ENCODE measurements at regions not wholly inside any gene's neighbourhood (a gene's known extent, or its start where the extent isn't known, plus 50 kb on each side); places are given as distances from the start of the nearest gene placed in this dataset.
A peak's percentile ranks its signal among the peaks of the same experiment; 100 is the strongest.

DNA sequence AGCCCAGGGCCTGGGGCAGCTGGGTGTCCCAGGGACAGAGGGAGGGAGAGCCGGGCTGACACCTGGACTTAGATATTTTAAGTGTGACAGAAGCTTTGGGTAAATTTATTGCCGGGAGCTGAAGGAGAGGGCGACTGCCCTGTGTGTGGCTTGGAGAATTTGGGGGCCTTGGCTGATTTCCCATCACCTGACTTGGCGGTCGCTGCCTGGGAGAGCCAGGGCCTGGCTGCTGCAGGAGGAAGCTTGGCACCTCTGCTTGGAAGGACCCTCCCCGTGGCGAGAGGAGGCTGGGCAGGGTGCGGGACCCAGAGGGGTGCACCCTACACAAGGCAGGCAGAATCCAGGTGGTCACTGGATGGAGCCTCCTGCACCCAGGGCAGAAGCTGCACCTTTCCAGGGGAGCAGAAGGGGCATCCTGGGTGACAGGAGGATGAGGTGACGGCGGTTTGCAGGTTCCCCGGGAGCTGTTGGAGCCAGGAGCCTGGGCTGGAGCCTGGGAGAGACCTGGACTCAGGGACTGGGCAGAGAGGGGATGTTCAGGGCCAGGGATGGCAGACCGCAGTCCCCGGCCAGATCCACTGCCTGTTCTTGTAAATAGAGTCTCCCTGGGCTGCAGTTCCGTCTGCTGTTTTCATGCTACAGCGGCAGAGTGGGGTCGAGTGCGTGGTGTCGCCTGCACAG lies 72.0 kb downstream of the RGS12 start:
- H3K36me3 ChIP-seq (ENCODE audit: control insufficient read depth in 2 of 2, insufficient read depth in 2 of 2, low read length in 2 of 2): no peaks in the 10 kb centered on the region
- peaks cover 14% of the 10 kb centered on the region for H3K4me1 ChIP-seq (ENCODE audit: control insufficient read depth, insufficient read depth, low read length)
- H3K27me3 ChIP-seq (ENCODE audit: control insufficient read depth in 1 of 2, insufficient read depth in 2 of 2, low read length in 2 of 2): no peaks in the 10 kb centered on the region
- H3K4me3 ChIP-seq (ENCODE audit: low read length in 2 of 2): no peak overlapping the region
- H3K9me3 ChIP-seq (ENCODE audit: control insufficient read depth in 2 of 2, low read length in 2 of 2): no peaks in the 10 kb centered on the region
- no peak overlapping the region for H3K27ac ChIP-seq (ENCODE audit: low read length)
- H3K9ac ChIP-seq (ENCODE audit: low read length in 2 of 2): no peak overlapping the region

- no peaks in the 10 kb centered on the region for H3K9me3 ChIP-seq (ENCODE audit: control insufficient read depth in 2 of 2, low read length in 2 of 2)
- peaks cover 19% of the 10 kb centered on the region for H3K4me1 ChIP-seq (ENCODE audit: control insufficient read depth, insufficient read depth, low read length)
- no peak overlapping the region for H3K9ac ChIP-seq (ENCODE audit: low read length in 2 of 2)
- no peaks in the 10 kb centered on the region for H3K36me3 ChIP-seq (ENCODE audit: control insufficient read depth in 2 of 2, insufficient read depth in 2 of 2, low read length in 2 of 2)
- no peak overlapping the region for H3K27ac ChIP-seq (ENCODE audit: low read length)
- H3K27me3 ChIP-seq (ENCODE audit: control insufficient read depth in 1 of 2, insufficient read depth in 2 of 2, low read length in 2 of 2): no peaks in the 10 kb centered on the region
- no peak overlapping the region for H3K4me3 ChIP-seq (ENCODE audit: low read length in 2 of 2)
These were observed 72.5 kb downstream of the RGS12 start for GRCh38 chr4:3365326-3365725.

GRCh38 chr4:3365871-3366842 lies 73.3 kb downstream of the RGS12 start:
- Histone ChIP-seq H3K9me3 (ENCODE audit: control insufficient read depth in 2 of 2, low read length in 2 of 2) (no peaks in the 10 kb centered on the region), H3K36me3 (ENCODE audit: control insufficient read depth in 2 of 2, insufficient read depth in 2 of 2, low read length in 2 of 2) (no peaks in the 10 kb centered on the region), H3K9ac (ENCODE audit: low read length in 2 of 2) (no peak overlapping the region), H3K27me3 (ENCODE audit: control insufficient read depth in 1 of 2, insufficient read depth in 2 of 2, low read length in 2 of 2) (no peaks in the 10 kb centered on the region), H3K27ac (ENCODE audit: low read length) (no peak overlapping the region), H3K4me1 (ENCODE audit: control insufficient read depth, insufficient read depth, low read length) (peaks cover 21% of the 10 kb centered on the region), H3K4me3 (ENCODE audit: low read length in 2 of 2) (no peak overlapping the region)

GRCh38 chr4:3366893-3367775 lies 74.3 kb downstream of the RGS12 start:
- Histone ChIP-seq H3K27ac (ENCODE audit: low read length) (no peak overlapping the region), H3K9ac (ENCODE audit: low read length in 2 of 2) (no peak overlapping the region), H3K36me3 (ENCODE audit: control insufficient read depth in 2 of 2, insufficient read depth in 2 of 2, low read length in 2 of 2) (no peaks in the 10 kb centered on the region), H3K4me3 (ENCODE audit: low read length in 2 of 2) (no peak overlapping the region), H3K4me1 (ENCODE audit: control insufficient read depth, insufficient read depth, low read length) (peaks cover 22% of the 10 kb centered on the region), H3K9me3 (ENCODE audit: control insufficient read depth in 2 of 2, low read length in 2 of 2) (no peaks in the 10 kb centered on the region), H3K27me3 (ENCODE audit: control insufficient read depth in 1 of 2, insufficient read depth in 2 of 2, low read length in 2 of 2) (no peaks in the 10 kb centered on the region)

GRCh38 chr4:3367866-3368265 lies 73.9 kb upstream of the HGFAC start:
- Histone ChIP-seq H3K4me1 (ENCODE audit: control insufficient read depth, insufficient read depth, low read length) (peaks cover 22% of the 10 kb centered on the region), H3K27me3 (ENCODE audit: control insufficient read depth in 1 of 2, insufficient read depth in 2 of 2, low read length in 2 of 2) (no peaks in the 10 kb centered on the region), H3K36me3 (ENCODE audit: control insufficient read depth in 2 of 2, insufficient read depth in 2 of 2, low read length in 2 of 2) (no peaks in the 10 kb centered on the region), H3K27ac (ENCODE audit: low read length) (no peak overlapping the region), H3K4me3 (ENCODE audit: low read length in 2 of 2) (no peak overlapping the region), H3K9me3 (ENCODE audit: control insufficient read depth in 2 of 2, low read length in 2 of 2) (no peaks in the 10 kb centered on the region), H3K9ac (ENCODE audit: low read length in 2 of 2) (no peak overlapping the region)

GRCh38 chr4:3368334-3368733 lies 73.4 kb upstream of the HGFAC start:
- Histone ChIP-seq H3K4me3 (ENCODE audit: low read length in 2 of 2) (no peak overlapping the region), H3K27me3 (ENCODE audit: control insufficient read depth in 1 of 2, insufficient read depth in 2 of 2, low read length in 2 of 2) (no peaks in the 10 kb centered on the region), H3K27ac (ENCODE audit: low read length) (no peak overlapping the region), H3K9me3 (ENCODE audit: control insufficient read depth in 2 of 2, low read length in 2 of 2) (no peaks in the 10 kb centered on the region), H3K36me3 (ENCODE audit: control insufficient read depth in 2 of 2, insufficient read depth in 2 of 2, low read length in 2 of 2) (no peaks in the 10 kb centered on the region), H3K4me1 (ENCODE audit: control insufficient read depth, insufficient read depth, low read length) (peaks cover 22% of the 10 kb centered on the region), H3K9ac (ENCODE audit: low read length in 2 of 2) (no peak overlapping the region)

GRCh38 chr4:3368841-3369760 lies 72.7 kb upstream of the HGFAC start:
- H3K4me1 ChIP-seq (ENCODE audit: control insufficient read depth, insufficient read depth, low read length): peaks cover 22% of the 10 kb centered on the region
- H3K9me3 ChIP-seq (ENCODE audit: control insufficient read depth in 2 of 2, low read length in 2 of 2): no peaks in the 10 kb centered on the region
- no peak overlapping the region for H3K27ac ChIP-seq (ENCODE audit: low read length)
- no peaks in the 10 kb centered on the region for H3K27me3 ChIP-seq (ENCODE audit: control insufficient read depth in 1 of 2, insufficient read depth in 2 of 2, low read length in 2 of 2)
- H3K9ac ChIP-seq (ENCODE audit: low read length in 2 of 2): peak overlapping the region; percentile 13 to 44
- no peaks in the 10 kb centered on the region for H3K36me3 ChIP-seq (ENCODE audit: control insufficient read depth in 2 of 2, insufficient read depth in 2 of 2, low read length in 2 of 2)
- H3K4me3 ChIP-seq (ENCODE audit: low read length in 2 of 2): peak overlapping the region; percentile 24 to 61

- H3K27me3 ChIP-seq (ENCODE audit: control insufficient read depth in 1 of 2, insufficient read depth in 2 of 2, low read length in 2 of 2): no peaks in the 10 kb centered on the region
- H3K4me3 ChIP-seq (ENCODE audit: low read length in 2 of 2): peak overlapping the region; percentile 24 to 61
- H3K4me1 ChIP-seq (ENCODE audit: control insufficient read depth, insufficient read depth, low read length): peaks cover 22% of the 10 kb centered on the region
- no peaks in the 10 kb centered on the region for H3K9me3 ChIP-seq (ENCODE audit: control insufficient read depth in 2 of 2, low read length in 2 of 2)
- H3K9ac ChIP-seq (ENCODE audit: low read length in 2 of 2): peak overlapping the region; percentile 13 to 44
- H3K27ac ChIP-seq (ENCODE audit: low read length): no peak overlapping the region
- H3K36me3 ChIP-seq (ENCODE audit: control insufficient read depth in 2 of 2, insufficient read depth in 2 of 2, low read length in 2 of 2): no peaks in the 10 kb centered on the region
These were observed 71.7 kb upstream of the HGFAC start for GRCh38 chr4:3369781-3370674.

All from stomach smooth muscle (tissue), 2 donors.